GM18520 (cell line): ENCODE measurements at regions not wholly inside any gene's neighbourhood (a gene's known extent, or its start where the extent isn't known, plus 50 kb on each side); places are given as distances from the start of the nearest gene placed in this dataset.

ENCODE experiments used
- ATAC-seq: cut with Tn5 transposase; IDR thresholded peaks from one replicate; pipeline ENCODE4 v1.9.1; 2021; ENCODE audit not compliant: unreplicated experiment

DNA sequence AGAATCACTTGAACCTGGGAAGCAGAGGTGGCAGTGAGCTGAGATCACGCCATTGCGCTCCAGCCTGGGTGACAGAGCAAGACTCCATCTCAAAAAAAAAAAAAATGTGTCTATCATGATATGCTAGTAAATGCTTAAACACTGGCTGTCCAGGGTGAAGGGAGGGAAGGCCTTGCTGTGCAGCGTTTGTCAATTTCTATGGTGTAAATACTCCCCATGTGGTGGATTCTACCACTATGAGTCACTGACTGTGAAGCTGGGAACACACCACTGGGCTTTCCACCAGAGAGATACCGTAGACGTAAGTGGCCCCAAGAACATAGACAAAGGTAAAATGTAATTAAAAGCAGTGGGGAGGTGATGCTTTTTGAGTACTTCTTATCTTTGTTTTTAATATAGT lies 51.3 kb upstream of the LEF1 start:
- ATAC-seq, result no peak
